ENCODE measurements at regions not wholly inside any gene's neighbourhood (a gene's known extent, or its start where the extent isn't known, plus 50 kb on each side); places are given as distances from the start of the nearest gene placed in this dataset.

- Histone ChIP-seq H3K27me3 (ENCODE audit: insufficient read depth, low read length) (no peaks in the 10 kb centered on the region; the same call in 1 of the 2 replicates), H3K14ac (ENCODE audit: insufficient read depth, low read length) (no peak overlapping the region), H4K5ac (ENCODE audit: insufficient read length, low read depth, low read length) (no peak overlapping the region), H2BK15ac (ENCODE audit: low read depth, low read length) (no peak overlapping the region), H3K18ac (ENCODE audit: insufficient read length, low read depth, low read length) (no peak overlapping the region), H2BK20ac (ENCODE audit: low read depth, low read length, poor library complexity, severe bottlenecking) (no peak overlapping the region), H3T11ph (ENCODE audit: low read length) (no peak overlapping the region), H3K79me2 (ENCODE audit: insufficient read depth, low read length) (no peaks in the 10 kb centered on the region), H2BK120ac (ENCODE audit: low read depth, low read length, poor library complexity, severe bottlenecking) (no peak overlapping the region), H3K79me1 (ENCODE audit: insufficient read depth, low read depth, low read length, poor library complexity, severe bottlenecking) (no peaks in the 10 kb centered on the region), H2AFZ (ENCODE audit: low read length) (no peak overlapping the region), H3K4me2 (ENCODE audit: insufficient read depth, insufficient read length, low read length) (no peak overlapping the region), H3K27ac (ENCODE audit: insufficient read length, low read depth, low read length) (no peak overlapping the region), H3K56ac (ENCODE audit: insufficient read length, low read depth, low read length) (no peak overlapping the region), H2BK5ac (ENCODE audit: insufficient read length, low read length) (no peak overlapping the region), H2BK12ac (ENCODE audit: insufficient read length, low read depth, low read length) (no peak overlapping the region), H3K23me2 (ENCODE audit: insufficient read length, low read depth, low read length, poor library complexity, severe bottlenecking) (no peaks in the 10 kb centered on the region), H4K91ac (ENCODE audit: insufficient read length, low read depth, low read length) (no peak overlapping the region), H3K4ac (ENCODE audit: low read depth, low read length) (no peak overlapping the region), H3K23ac (ENCODE audit: insufficient read length, low read depth, low read length) (no peak overlapping the region), H3K9me3 (ENCODE audit: control insufficient read depth, low read depth, low read length) (no peaks in the 10 kb centered on the region), H2AK5ac (ENCODE audit: insufficient read length, low read length) (no peak overlapping the region), H3K4me1 (ENCODE audit: insufficient read depth, low read length) (no peaks in the 10 kb centered on the region), H3K9ac (ENCODE audit: extremely low read depth, insufficient read length, low read length) (no peak overlapping the region), H4K20me1 (ENCODE audit: control insufficient read depth, insufficient read depth, insufficient read length) (no peaks in the 10 kb centered on the region), H4K8ac (replicated peaks; ENCODE audit: insufficient read length, low read depth, low read length) (no peak overlapping the region)
- Mint-ChIP-seq H3K9me3 (peaks cover 0 to 4% of the 10 kb centered on the region in 2 experiments; a peak in 3 of 5 replicates), H3K36me3 (ENCODE audit: insufficient read depth in 1 of 3, low read depth in 3 of 3) (no peaks in the 10 kb centered on the region), H3K4me3 (no peak overlapping the region), H3K27ac (no peak overlapping the region), H3K4me1 (no peaks in the 10 kb centered on the region), H3K27me3 (ENCODE audit: low read depth) (peaks cover 24% of the 10 kb centered on the region)
- no peak for TF ChIP-seq CTCF (conservative IDR thresholded peaks at IDR 0.05)
- no peak for DNase-seq
- WGBS (ENCODE audit: extremely low coverage, insufficient read length, low lambda C conversion rate), result no CpG with 5 or more reads among the region's 8 CpGs
These were observed 99.3 kb downstream of the PAX1 start for GRCh38 chr20:21804802-21805201.

Measured in H9 (cell line).